ENCODE measurements at regions not wholly inside any gene's neighbourhood (a gene's known extent, or its start where the extent isn't known, plus 50 kb on each side); places are given as distances from the start of the nearest gene placed in this dataset.

GRCh38 chr12:76708296-76708695, 55.6 kb upstream of the ZDHHC17 start:
- TF ChIP-seq CTCF (IDR thresholded peaks at IDR 0.05), result no peak
- H3K4me3 ChIP-seq, result no peak overlapping the region
- DNase-seq (ENCODE audit: low spot score), result no peak
- no peak overlapping the region for H3K27ac ChIP-seq

- Histone ChIP-seq H3K4me3 (no peak overlapping the region), H3K27ac (no peak overlapping the region)
- no peak for TF ChIP-seq CTCF (IDR thresholded peaks at IDR 0.05)
- no peak for DNase-seq (ENCODE audit: low spot score)
Observed at GRCh38 chr12:76711241-76711640, 52.7 kb upstream of the ZDHHC17 start.

GRCh38 chr12:76713130-76713529, 50.8 kb upstream of the ZDHHC17 start:
- H3K4me3 ChIP-seq, result no peak overlapping the region
- TF ChIP-seq CTCF (IDR thresholded peaks at IDR 0.05), result no peak
- DNase-seq (ENCODE audit: low spot score), result no peak
- H3K27ac ChIP-seq, result no peak overlapping the region

- TF ChIP-seq CTCF (IDR thresholded peaks at IDR 0.05), result no peak
- DNase-seq (ENCODE audit: low spot score), result no peak
- H3K27ac ChIP-seq, result no peak overlapping the region
- H3K4me3 ChIP-seq, result no peak overlapping the region
Observed at GRCh38 chr12:76713986-76714385, 49.9 kb upstream of the ZDHHC17 start.
